Breast epithelium (tissue), 3 donors: ENCODE measurements at regions not wholly inside any gene's neighbourhood (a gene's known extent, or its start where the extent isn't known, plus 50 kb on each side); places are given as distances from the start of the nearest gene placed in this dataset.

ENCODE experiments used
- CTCF ChIP-seq, 3 donors: fragments of 450-650 bp; IDR thresholded peaks; one replicate each; pipeline ENCODE4 v1.5.1; 2016 to 2017; ENCODE audit warnings: antibody characterized with exemption in 3 of 3, mild to moderate bottlenecking in 3 of 3, moderate library complexity in 3 of 3
- POLR2A ChIP-seq: fragments of 450-650 bp; IDR thresholded peaks from one replicate; pipeline ENCODE4 v1.6.1; 2016; ENCODE audit warnings: antibody characterized with exemption, mild to moderate bottlenecking, moderate library complexity

DNA sequence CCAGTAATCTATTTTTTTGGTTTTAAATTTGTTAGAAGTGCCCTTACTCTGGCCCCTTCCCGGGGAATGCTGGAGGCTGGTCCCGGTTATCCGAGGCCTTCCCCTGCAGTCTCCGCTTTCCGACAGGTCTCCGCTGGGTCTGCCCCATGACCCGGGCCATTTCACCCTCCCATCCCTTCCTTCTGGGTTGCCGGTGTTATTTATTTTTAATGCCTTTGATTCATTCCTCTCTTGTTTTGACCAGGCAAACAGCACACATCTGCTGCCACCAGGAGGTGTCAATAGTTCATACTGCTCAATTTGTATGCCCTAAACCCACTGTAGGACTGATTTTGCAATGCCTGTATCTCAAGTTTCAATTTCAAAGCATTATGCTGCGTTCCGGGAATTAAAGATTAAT, 113.2 kb upstream of the IRX5 start:
- TF ChIP-seq CTCF (IDR thresholded peaks at IDR 0.05) (peak in 1 of 3 donors; percentile 59), POLR2A (no peak)
